HG02763 (cell line): ENCODE measurements at regions not wholly inside any gene's neighbourhood (a gene's known extent, or its start where the extent isn't known, plus 50 kb on each side); places are given as distances from the start of the nearest gene placed in this dataset.

ENCODE experiments used
- ATAC-seq: cut with Tn5 transposase; IDR thresholded peaks from one replicate; pipeline ENCODE4 v1.9.1; 2021; ENCODE audit warnings: mild to moderate bottlenecking, moderate library complexity; ENCODE audit not compliant: unreplicated experiment

- no peak for ATAC-seq
Measured at GRCh38 chr2:215772634-215773563, 240.5 kb downstream of the MREG start.

GRCh38 chr2:215772003-215772402 lies 241.3 kb downstream of the MREG start:
- no peak for ATAC-seq

- no peak for ATAC-seq
Measured at GRCh38 chr2:215771241-215771640, 242.1 kb downstream of the MREG start.

GRCh38 chr2:215770668-215771067 lies 242.7 kb downstream of the MREG start:
- ATAC-seq: no peak

- no peak for ATAC-seq
Measured at GRCh38 chr2:215769246-215769645, 244.1 kb downstream of the MREG start.

GRCh38 chr2:215767625-215768024 lies 245.7 kb downstream of the MREG start:
- ATAC-seq: no peak

GRCh38 chr2:215765729-215766360 lies 247.5 kb downstream of the MREG start:
- no peak for ATAC-seq

- no peak for ATAC-seq
Measured at GRCh38 chr2:215764441-215765048, 248.8 kb downstream of the MREG start.

- ATAC-seq: no peak
Measured at GRCh38 chr2:215760557-215760956, 252.8 kb downstream of the MREG start.

- no peak for ATAC-seq
Measured at GRCh38 chr2:215760091-215760490, 253.3 kb downstream of the MREG start.

- ATAC-seq: no peak
Measured at GRCh38 chr2:215758691-215759090, 254.7 kb downstream of the MREG start.

GRCh38 chr2:215756346-215756730 lies 257.0 kb downstream of the MREG start:
- no peak for ATAC-seq

GRCh38 chr2:215755641-215756345 lies 257.6 kb downstream of the MREG start:
- no peak for ATAC-seq

- ATAC-seq: no peak
Measured at GRCh38 chr2:215754546-215754945, 258.8 kb downstream of the MREG start.

- no peak for ATAC-seq
Measured at GRCh38 chr2:215753808-215754207, 259.5 kb downstream of the MREG start.

GRCh38 chr2:215752991-215753390 lies 260.4 kb downstream of the MREG start:
- no peak for ATAC-seq

- no peak for ATAC-seq
Measured at GRCh38 chr2:215752436-215752835, 260.9 kb downstream of the MREG start.

- no peak for ATAC-seq
Measured at GRCh38 chr2:215751911-215752272, 261.5 kb downstream of the MREG start.

GRCh38 chr2:215751200-215751910 lies 262.0 kb downstream of the MREG start:
- no peak for ATAC-seq

- no peak for ATAC-seq
Measured at GRCh38 chr2:215750763-215751162, 262.6 kb downstream of the MREG start.
